GM19025 (cell line): ENCODE measurements at regions not wholly inside any gene's neighbourhood (a gene's known extent, or its start where the extent isn't known, plus 50 kb on each side); places are given as distances from the start of the nearest gene placed in this dataset.

ENCODE experiments used
- ATAC-seq: cut with Tn5 transposase; IDR thresholded peaks from one replicate; pipeline ENCODE4 v1.9.1; 2021; ENCODE audit warnings: mild to moderate bottlenecking, low read depth, moderate library complexity; ENCODE audit not compliant: unreplicated experiment

DNA sequence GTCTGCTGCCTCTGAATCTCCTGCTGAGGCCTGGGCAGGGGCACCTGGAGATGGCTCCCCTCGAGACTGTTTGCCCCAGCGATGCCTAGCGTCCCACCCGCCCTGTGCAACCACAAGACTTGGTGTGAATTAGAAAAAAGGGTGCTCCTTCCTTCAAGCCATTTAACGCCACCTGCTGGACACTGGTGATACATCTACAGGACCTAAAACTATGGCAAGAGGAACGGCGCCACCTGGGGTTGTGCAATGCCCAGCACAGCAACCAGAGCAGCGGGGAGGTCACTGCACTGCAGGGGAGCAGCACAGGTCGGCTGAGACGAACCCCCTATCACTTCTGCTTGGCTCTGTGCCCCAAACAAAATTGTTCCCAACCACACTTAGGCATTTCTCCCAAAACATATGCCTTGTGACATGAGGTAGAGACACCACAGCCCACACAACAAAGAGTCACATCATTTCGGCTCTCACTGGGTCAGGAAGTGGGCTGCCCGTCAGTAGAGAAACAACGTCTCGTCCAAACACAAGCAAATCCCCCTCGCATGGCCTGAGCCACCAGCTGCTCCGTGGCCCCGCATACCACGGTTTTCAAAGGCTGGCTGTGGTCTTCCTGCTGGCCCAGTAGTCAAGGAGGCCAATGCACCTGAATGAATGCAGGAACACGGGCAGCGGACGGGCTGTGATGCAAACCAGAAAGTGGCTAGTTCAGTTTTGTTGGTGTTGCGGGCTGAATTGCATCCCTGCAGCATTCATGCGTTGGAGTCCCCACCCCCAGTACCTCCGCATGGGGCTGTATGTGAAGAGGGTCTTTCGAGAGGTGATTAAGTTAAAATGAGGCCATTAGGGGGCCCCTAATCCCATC is 171.9 kb downstream of the SHANK2 start:
- no peak for ATAC-seq

GRCh38 chr11:71079795-71080194 is 172.6 kb downstream of the SHANK2 start:
- ATAC-seq, result no peak

GRCh38 chr11:71078482-71078881 is 173.9 kb downstream of the SHANK2 start:
- no peak for ATAC-seq

- ATAC-seq, result no peak
These were observed 175.7 kb downstream of the SHANK2 start for GRCh38 chr11:71076525-71077304.

DNA sequence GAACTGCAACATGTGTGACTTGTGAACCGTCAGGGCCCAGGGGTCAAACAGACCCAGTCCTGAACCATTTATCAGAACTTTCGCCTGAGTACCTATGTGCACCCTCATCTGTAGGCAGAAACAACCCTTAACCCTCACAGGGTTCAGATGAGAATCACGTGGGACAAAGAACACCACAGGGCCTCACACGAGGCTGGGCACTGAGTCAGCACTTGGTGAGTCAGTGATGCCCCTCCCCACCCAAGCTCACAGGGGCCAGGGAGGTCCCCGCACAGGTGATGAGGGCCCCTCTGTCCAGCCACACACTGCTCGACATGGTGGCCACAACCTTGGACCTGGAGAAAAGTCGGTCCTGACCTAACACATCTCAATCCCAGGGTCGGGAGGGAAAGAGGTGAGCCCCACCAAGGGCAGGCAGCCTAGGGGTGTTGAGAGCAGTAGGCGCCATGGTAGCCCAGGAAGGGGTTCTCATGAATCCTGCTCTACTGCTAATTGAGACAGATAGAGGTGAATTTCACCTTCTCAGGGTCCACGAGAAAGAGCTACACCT is 176.4 kb downstream of the SHANK2 start:
- no peak for ATAC-seq

DNA sequence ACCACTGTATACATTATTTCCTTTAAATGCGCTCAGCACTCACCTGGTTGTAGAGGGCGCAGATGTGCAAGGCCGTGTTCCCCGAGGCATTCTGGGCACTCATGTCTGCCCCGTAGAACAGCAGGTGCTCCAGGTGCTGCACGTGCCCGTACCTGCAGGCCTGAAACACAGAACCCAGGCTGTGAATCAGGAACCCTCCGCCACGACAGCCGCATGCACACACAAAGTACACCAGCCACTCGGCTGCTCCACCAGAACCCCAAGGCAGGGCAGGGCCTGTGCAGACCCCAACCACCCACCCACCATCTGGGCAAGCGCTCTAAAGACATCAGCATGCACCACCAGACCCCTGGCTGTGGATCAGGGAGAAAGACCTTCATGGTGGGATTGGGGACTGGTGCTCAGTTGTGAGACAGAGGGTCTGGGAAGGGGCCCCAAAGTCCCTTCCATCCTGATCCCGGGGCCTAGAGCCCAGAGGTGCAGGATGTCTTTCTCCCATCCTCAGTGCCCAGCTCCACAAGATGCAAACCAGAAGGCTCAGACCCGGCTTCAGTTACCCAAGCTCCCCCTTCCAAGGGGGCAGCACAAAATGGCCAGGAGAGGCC is 177.2 kb downstream of the SHANK2 start:
- no peak for ATAC-seq

DNA sequence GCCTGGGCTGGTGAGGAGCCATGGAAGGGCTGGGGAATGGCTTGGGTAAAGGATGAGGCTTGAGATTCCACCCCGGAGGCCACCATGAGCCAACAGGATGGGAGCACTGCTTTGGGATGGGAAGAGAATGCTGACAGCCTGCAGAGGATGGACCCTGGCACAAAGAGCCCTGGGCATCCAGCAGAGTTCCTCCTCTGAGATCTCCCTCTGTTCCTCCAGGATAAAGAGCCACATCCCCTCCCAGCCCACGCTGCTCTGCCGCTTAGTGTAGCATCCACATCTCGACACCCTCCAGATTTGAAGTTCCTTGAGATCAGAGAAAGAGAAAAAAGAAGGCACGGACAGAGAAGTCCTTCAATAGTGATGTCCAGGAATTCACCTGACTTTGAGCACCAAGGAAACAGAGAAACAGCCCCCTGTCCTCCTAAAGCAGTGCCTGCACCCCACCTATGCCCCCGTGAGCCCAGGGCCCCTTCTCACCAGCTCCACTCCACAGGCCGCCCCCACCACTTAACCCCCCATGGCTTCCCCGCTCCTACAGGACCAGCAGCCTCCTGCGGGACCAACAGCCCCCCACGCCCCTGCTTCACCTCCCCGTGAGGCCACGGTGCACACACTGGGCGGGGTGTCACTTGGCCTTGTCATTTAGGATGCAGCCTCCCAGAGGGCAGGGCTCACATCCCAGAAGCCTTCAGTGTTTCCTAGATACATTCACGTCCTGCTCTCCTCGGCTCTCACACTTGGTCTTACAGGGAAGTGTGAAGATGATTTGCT is 180.5 kb downstream of the SHANK2 start:
- ATAC-seq, result no peak

DNA sequence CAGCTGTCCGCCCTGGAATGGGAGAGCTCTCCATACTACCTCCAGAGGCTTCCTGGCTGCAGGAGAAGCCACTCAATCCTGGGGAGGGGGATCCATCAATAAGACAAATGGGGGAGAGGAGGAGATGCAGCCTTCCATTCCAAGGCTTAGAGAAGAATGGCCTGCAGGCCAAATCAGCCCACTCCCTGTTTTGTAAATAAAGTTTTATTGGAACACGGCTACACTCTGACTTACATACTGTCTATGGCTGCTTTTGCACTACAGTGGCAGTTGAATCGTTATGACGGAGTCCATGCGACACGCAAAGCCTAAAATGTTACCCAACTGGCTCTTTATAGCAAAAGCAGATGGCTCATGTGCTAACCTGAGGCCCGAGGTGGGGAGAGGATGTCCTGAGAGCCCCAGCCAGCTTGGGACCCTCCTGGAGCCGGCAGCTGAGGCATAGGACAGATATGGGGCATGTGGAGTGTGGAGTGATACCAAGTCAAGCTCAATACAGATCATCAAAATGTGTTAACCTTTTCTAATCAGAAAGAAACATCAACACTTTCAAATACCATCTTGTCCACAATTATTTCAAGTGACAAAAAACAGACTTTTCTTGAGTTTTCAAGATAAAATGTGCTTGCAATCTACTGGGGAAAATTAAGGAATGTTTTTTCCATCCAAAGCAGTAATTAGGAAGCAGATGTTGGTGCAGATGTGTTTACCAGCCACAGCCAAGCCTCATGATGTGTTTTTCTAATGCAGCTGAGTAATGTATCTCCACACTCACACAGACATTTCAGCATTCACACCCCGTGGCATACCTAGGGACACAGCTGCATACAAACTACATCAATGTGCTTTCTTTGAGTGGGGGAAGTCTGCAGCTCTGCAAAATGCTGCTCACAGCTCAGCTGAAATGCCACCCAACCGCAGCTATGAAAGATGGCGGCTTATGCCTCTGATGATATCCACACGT is 181.6 kb downstream of the SHANK2 start:
- no peak for ATAC-seq

GRCh38 chr11:71068963-71069362 is 183.4 kb downstream of the SHANK2 start:
- ATAC-seq, result no peak

GRCh38 chr11:71067753-71068152 is 184.6 kb downstream of the SHANK2 start:
- ATAC-seq, result no peak

- no peak for ATAC-seq
These were observed 186.1 kb downstream of the SHANK2 start for GRCh38 chr11:71066311-71066710.

DNA sequence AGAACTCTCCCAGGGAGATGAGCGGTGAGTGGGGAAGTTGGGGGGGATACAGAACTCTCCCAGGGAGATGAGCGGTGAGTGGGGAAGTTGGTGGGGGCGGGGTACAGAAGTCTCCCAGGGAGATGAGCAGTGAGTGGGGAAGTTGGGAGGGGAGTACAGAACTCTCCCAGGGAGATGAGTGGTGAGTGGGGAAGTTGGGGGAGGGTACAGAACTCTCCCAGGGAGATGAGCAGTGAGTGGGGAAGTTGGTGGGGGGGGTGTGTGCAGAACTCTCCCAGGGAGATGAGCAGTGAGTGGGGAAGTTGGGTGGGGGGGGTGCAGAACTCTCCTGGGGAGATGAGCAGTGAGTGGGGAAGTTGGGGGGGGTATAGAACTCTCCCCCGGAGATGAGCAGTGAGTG is 186.5 kb downstream of the SHANK2 start:
- no peak for ATAC-seq

- ATAC-seq, result no peak
These were observed 187.5 kb downstream of the SHANK2 start for GRCh38 chr11:71064702-71065515.

DNA sequence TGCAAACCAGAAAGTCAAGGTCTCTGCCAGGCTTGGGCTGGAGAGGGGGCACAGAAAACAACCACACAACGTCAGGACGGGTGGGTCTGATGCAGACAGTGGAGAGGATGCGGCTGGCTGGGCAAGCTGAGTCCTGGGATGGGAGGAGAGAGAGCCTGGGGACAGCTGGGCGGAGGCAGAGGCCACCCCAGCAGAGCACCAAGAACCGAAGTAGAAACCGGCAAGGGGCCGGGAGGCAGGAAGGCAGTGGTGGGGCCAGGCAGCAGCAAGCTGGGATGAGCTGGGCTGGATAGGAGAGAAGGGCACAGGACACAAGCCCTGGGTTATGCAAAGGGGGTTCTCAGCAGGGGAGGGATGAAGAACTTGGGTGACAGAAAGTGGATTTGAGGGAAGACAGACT is 188.2 kb downstream of the SHANK2 start:
- no peak for ATAC-seq

- no peak for ATAC-seq
These were observed 189.2 kb downstream of the SHANK2 start for GRCh38 chr11:71063129-71063528.

- ATAC-seq, result no peak
These were observed 190.2 kb downstream of the SHANK2 start for GRCh38 chr11:71062199-71062598.

GRCh38 chr11:71060391-71060791 is 192.0 kb downstream of the SHANK2 start:
- no peak for ATAC-seq

- ATAC-seq, result no peak
These were observed 192.7 kb downstream of the SHANK2 start for GRCh38 chr11:71059662-71060061.
